Upper lobe of left lung (tissue), 6 donors: ENCODE measurements at regions not wholly inside any gene's neighbourhood (a gene's known extent, or its start where the extent isn't known, plus 50 kb on each side); places are given as distances from the start of the nearest gene placed in this dataset.

Source experiments
- ATAC-seq, 2 donors: fragments of 200-7000 bp; cut with Tn5 transposase; one replicate each; pipeline ENCODE4 v1.9.1; 2022; ENCODE audit warnings: mild to moderate bottlenecking in 2 of 2, moderate library complexity in 2 of 2; ENCODE audit not compliant: low FRiP score in 2 of 2
- DNase-seq, 2 donors: peaks; one replicate each; pipeline ENCODE4 v3.0.0-alpha.2; 2019 to 2020
- H3K27ac ChIP-seq, 4 donors: fragments of 200-600 bp; sonication (generic); one replicate each; pipeline ENCODE4 v1.5.1; 2016 to 2019
- H3K27me3 ChIP-seq, 4 donors: fragments of 200-600 bp; sonication (generic); one replicate each; pipeline ENCODE4 v1.5.1; 2017 to 2019
- H3K36me3 ChIP-seq, 4 donors: fragments of 200-600 bp; sonication (generic); one replicate each; pipeline ENCODE4 v1.5.1; 2016 to 2019
- H3K4me1 ChIP-seq, 4 donors: fragments of 200-600 bp; sonication (generic); one replicate each; pipeline ENCODE4 v1.5.1; 2018 to 2019
- H3K4me3 ChIP-seq, 4 donors: fragments of 200-600 bp; sonication (generic); one replicate each; pipeline ENCODE4 v1.5.1; 2017 to 2019; ENCODE audit warnings: mild to moderate bottlenecking in 2 of 4, moderate library complexity in 1 of 4
- H3K9me3 ChIP-seq, 4 donors: fragments of 200-600 bp; sonication (generic); one replicate each; pipeline ENCODE4 v1.5.1; 2018 to 2019
- CTCF ChIP-seq, 6 experiments: fragments of 450-650 bp in 4 of 6; fragments of 200-600 bp in 2 of 6; sonication (generic) in 2 of 6; IDR thresholded peaks; one replicate each; pipeline ENCODE4 v1.5.1; 2016 to 2019; ENCODE audit warnings: antibody characterized with exemption in 6 of 6
- EP300 ChIP-seq, 4 donors: sonication (generic); formaldehyde crosslinking; IDR thresholded peaks; one replicate each; pipeline ENCODE4 v1.5.1; 2017; ENCODE audit warnings: antibody characterized with exemption in 4 of 4, control low read depth in 2 of 4
- POLR2A ChIP-seq, 4 donors: fragments of 450-650 bp; IDR thresholded peaks; one replicate each; pipeline ENCODE4 v1.5.1; 2016 to 2017; ENCODE audit warnings: antibody characterized with exemption in 4 of 4, mild to moderate bottlenecking in 2 of 4
- POLR2AphosphoS5 ChIP-seq, 2 donors: sonication (generic); formaldehyde crosslinking; IDR thresholded peaks; one replicate each; pipeline ENCODE4 v1.5.1; 2017; ENCODE audit warnings: antibody characterized with exemption in 2 of 2
- WGBS, 2 donors: methylation state at CpG; one replicate each; pipeline ENCODE4 v1.1.5; 2017 to 2018; 5-methylcytosine and 5-hydroxymethylcytosine counted together
- donor health status: DM: no; HTN: no; CAD: no; lungs with moderate emphysema.
- donor health status: DM: no; HTN: yes; CAD: no; lungs with severe emphysema.

GRCh38 chr11:128179039-128179438 is 408.3 kb downstream of the ETS1 start:
- Histone ChIP-seq H3K4me3 (no peak overlapping the region), H3K9me3 (no peaks in the 10 kb centered on the region), H3K27me3 (no peaks in the 10 kb centered on the region), H3K36me3 (no peaks in the 10 kb centered on the region), H3K4me1 (peaks cover 0 to 8% (median 6%) of the 10 kb centered on the region in 4 donors), H3K27ac (no peak overlapping the region)
- ATAC-seq (no peak), DNase-seq (no peak)
- 77 to 79% methylated on average over 2 of the region's 2 CpGs for WGBS, 2 donors
- TF ChIP-seq POLR2AphosphoS5 (IDR thresholded peaks at IDR 0.05) (no peak), CTCF (IDR thresholded peaks at IDR 0.05) (no peak), POLR2A (IDR thresholded peaks at IDR 0.05) (no peak), EP300 (IDR thresholded peaks at IDR 0.05) (no peak)

DNA sequence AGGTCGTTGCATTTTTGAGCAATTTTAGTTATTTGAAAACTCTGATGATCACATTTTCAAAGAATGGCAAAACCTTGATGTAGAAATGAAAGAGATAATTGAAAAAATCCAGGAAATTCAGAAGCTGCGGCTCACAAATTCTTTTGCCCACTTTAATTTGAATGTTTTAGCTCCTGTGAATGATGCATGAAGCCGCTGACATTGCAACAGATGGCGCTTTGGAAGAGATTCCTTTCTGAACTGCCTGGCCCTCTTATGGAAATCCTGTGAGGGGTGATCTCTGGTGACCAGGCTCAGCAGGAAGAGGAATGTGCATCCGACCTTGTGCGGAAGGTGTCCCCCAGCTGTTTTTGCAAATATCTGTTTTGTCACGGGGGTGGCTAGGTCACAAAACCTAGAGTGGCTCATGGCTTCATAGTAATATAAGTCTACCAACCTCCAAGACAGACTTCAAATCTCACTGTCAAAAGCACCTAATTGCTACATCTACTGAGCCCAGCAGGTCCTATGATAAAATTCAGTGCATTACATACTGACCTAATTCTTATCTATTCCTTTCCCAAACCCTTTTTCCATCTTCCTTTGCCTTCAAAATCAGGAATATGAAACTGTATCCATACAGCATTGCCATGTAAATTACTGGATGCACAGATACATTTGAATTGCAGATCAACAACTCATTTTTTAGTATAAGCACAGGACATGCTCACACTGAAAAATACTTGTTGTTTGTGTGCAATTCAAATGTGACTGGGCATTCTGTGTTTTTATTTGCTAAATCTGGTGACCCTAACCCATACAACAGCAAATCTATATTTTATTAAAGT is 412.7 kb downstream of the ETS1 start:
- no peak for ATAC-seq
- WGBS, 2 donors: 74 to 88% methylated on average over 7 of the region's 7 CpGs
- Histone ChIP-seq H3K4me3 (no peak overlapping the region), H3K27ac (no peak overlapping the region), H3K4me1 (no peaks in the 10 kb centered on the region), H3K36me3 (no peaks in the 10 kb centered on the region), H3K27me3 (no peaks in the 10 kb centered on the region), H3K9me3 (no peaks in the 10 kb centered on the region)
- DNase-seq: no peak
- TF ChIP-seq POLR2AphosphoS5 (IDR thresholded peaks at IDR 0.05) (no peak), POLR2A (IDR thresholded peaks at IDR 0.05) (no peak), EP300 (IDR thresholded peaks at IDR 0.05) (no peak), CTCF (IDR thresholded peaks at IDR 0.05) (no peak)

DNA sequence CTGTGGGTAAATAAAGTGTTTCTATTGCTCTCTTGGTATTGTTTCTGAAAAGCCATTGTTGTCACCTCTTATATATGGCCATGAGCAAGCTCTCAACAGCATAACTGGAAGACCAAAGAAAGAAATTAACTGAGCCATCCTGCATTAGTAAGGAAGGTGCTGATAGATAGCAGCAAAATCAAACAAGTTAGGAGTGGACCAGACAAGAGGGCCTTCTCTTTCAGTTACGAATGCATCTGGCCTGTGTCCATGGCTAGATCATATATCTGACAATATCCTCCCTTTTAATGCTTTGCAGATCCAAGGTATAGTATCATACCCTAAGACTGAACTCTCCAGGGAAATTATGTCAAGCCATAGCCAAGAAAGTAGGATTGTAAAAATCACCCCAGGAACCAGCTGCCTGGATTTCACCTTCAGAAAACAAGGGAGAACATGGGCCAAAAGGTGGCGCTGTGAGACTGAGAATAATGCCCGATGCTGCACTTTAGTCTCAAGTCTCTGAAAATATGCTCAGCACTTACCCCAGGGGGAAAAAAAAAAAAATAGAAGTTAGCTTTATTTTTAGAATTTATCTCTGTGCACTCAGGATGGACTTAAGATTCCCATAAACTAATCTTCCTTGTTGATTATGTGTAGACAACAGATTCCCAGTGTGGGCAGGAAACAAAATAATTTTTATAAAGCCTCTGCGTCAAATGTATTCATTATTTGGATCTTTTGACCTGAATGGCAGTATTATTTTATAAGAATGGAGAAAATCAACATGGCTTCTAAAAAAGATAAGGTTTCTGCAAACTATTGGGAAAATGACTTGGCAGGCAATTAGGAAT is 415.1 kb downstream of the ETS1 start:
- DNase-seq: peak in 1 of 2 donors; percentile 77
- no peaks in the 10 kb centered on the region for H3K4me1 ChIP-seq
- ATAC-seq: peak; percentile 77 to 85
- no peaks in the 10 kb centered on the region for H3K9me3 ChIP-seq
- no peak overlapping the region for H3K4me3 ChIP-seq
- TF ChIP-seq POLR2A (IDR thresholded peaks at IDR 0.05) (no peak), CTCF (IDR thresholded peaks at IDR 0.05) (peak; percentile 63 to 80 (median 74))
- H3K27ac ChIP-seq: no peak overlapping the region
- H3K27me3 ChIP-seq: no peaks in the 10 kb centered on the region
- H3K36me3 ChIP-seq: no peaks in the 10 kb centered on the region
- 43 to 45% methylated on average over 4 of the region's 4 CpGs for WGBS, 2 donors

- Histone ChIP-seq H3K4me1 (no peaks in the 10 kb centered on the region), H3K9me3 (no peaks in the 10 kb centered on the region), H3K27me3 (no peaks in the 10 kb centered on the region), H3K4me3 (no peak overlapping the region), H3K27ac (no peak overlapping the region), H3K36me3 (no peaks in the 10 kb centered on the region)
- DNase-seq: no peak
- WGBS, 2 donors: 71 to 83% methylated on average over 4 of the region's 4 CpGs
- TF ChIP-seq CTCF (IDR thresholded peaks at IDR 0.05): no peak
- no peak for TF ChIP-seq POLR2AphosphoS5 (IDR thresholded peaks at IDR 0.05)
- TF ChIP-seq EP300 (IDR thresholded peaks at IDR 0.05): no peak
- TF ChIP-seq POLR2A (IDR thresholded peaks at IDR 0.05): no peak
- no peak for ATAC-seq
Measured at GRCh38 chr11:128171506-128171905, 415.9 kb downstream of the ETS1 start.
